ENCODE measurements at regions not wholly inside any gene's neighbourhood (a gene's known extent, or its start where the extent isn't known, plus 50 kb on each side); places are given as distances from the start of the nearest gene placed in this dataset.

DNA sequence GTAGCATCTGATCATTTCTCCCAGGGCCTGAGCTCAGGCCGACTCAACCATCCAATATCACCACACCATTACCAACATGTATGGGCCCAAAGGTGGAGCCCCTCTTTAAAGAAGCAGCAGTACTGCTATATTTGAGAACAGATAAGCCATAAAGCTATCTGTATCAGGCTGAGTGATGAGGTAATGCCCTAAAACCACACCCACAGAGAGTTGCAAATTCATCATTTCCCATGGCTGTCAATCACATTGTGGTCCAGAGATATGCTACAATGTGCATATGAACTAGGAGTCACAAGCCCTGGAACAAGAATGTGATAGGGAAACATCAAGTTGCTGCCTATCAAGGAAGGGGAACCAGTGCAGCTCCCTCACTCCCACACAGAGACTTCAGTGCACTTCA lies 52.6 kb upstream of the GALNT13 start:
- no peak for FAIRE-seq

DNA sequence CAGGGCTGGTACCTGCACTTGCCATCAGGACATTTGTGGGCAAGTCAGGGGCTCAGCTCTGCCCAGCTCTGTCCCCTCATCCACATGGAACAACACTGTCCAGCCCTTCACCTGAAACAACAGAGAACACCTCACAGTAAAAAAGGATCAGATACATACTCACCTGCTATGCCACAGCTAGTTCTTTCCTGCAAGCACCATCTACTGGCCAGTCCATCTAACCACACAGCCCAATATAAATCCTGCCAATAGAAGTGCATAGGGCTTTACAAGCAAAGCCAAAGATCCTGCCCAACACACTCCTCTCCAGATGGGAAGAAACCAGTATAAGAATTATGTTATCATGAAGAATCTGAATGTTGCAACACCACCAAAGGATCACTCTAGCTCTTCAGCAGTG lies 52.2 kb upstream of the GALNT13 start:
- no peak for FAIRE-seq
